H9 (cell line): ENCODE measurements at regions not wholly inside any gene's neighbourhood (a gene's known extent, or its start where the extent isn't known, plus 50 kb on each side); places are given as distances from the start of the nearest gene placed in this dataset.

ENCODE experiments used
- DNase-seq: peaks from one replicate; pipeline ENCODE4 v3.0.0-alpha.2; 2017
- H2AFZ ChIP-seq: one replicate; pipeline ENCODE4 v1.6.1; 2013; ENCODE audit warnings: mild to moderate bottlenecking, low read length, control low read depth, moderate library complexity
- H2AK5ac ChIP-seq: 2 replicates; pipeline ENCODE4 v1.6.1; 2013; ENCODE audit warnings: low read length, control low read depth, mixed read lengths; ENCODE audit not compliant: insufficient read length
- H2BK120ac ChIP-seq: one replicate; pipeline ENCODE4 v1.6.1; 2013; ENCODE audit warnings: low read depth, mild to moderate bottlenecking, low read length, control low read depth, inconsistent platforms; ENCODE audit not compliant: poor library complexity, severe bottlenecking
- H2BK12ac ChIP-seq: 2 replicates; pipeline ENCODE4 v1.6.1; 2013; ENCODE audit warnings: low read length, control low read depth, mixed read lengths, low read depth; ENCODE audit not compliant: insufficient read length
- H2BK15ac ChIP-seq: 2 replicates; pipeline ENCODE4 v1.6.1; 2013; ENCODE audit warnings: low read depth, low read length, control low read depth
- H2BK20ac ChIP-seq: one replicate; pipeline ENCODE4 v1.6.1; 2013; ENCODE audit warnings: low read depth, mild to moderate bottlenecking, low read length, control low read depth, inconsistent platforms; ENCODE audit not compliant: poor library complexity, severe bottlenecking
- H2BK5ac ChIP-seq: 2 replicates; pipeline ENCODE4 v1.6.1; 2013; ENCODE audit warnings: low read length, control low read depth, mixed read lengths; ENCODE audit not compliant: insufficient read length
- H3K14ac ChIP-seq: 2 replicates; pipeline ENCODE4 v1.6.1; 2013; ENCODE audit warnings: low read length, control low read depth; ENCODE audit not compliant: insufficient read depth
- H3K18ac ChIP-seq: 2 replicates; pipeline ENCODE4 v1.6.1; 2013; ENCODE audit warnings: low read depth, mild to moderate bottlenecking, mixed read lengths, low read length, control low read depth; ENCODE audit not compliant: insufficient read length
- H3K23ac ChIP-seq: 2 replicates; pipeline ENCODE4 v1.6.1; 2013; ENCODE audit warnings: low read length, control low read depth, mixed read lengths, low read depth; ENCODE audit not compliant: insufficient read length
- H3K23me2 ChIP-seq: 2 replicates; pipeline ENCODE4 v1.6.1; 2013; ENCODE audit warnings: low read depth, mild to moderate bottlenecking, mixed read lengths, low read length, control low read depth; ENCODE audit not compliant: insufficient read length, poor library complexity, severe bottlenecking
- H3K27ac ChIP-seq: 2 replicates; pipeline ENCODE4 v1.5.1; 2013; ENCODE audit warnings: low read length, control low read depth, mixed read lengths, low read depth; ENCODE audit not compliant: insufficient read length
- H3K27me3 ChIP-seq: 2 replicates; pipeline ENCODE4 v1.6.1; 2013; ENCODE audit warnings: low read length, control low read depth, inconsistent platforms; ENCODE audit not compliant: insufficient read depth
- H3K4ac ChIP-seq: 2 replicates; pipeline ENCODE4 v1.6.1; 2013; ENCODE audit warnings: low read depth, mild to moderate bottlenecking, control low read depth, inconsistent platforms, low read length, moderate library complexity
- H3K4me1 ChIP-seq: 2 replicates; pipeline ENCODE4 v1.6.1; 2013; ENCODE audit warnings: low read length, control low read depth, inconsistent platforms; ENCODE audit not compliant: insufficient read depth
- H3K4me2 ChIP-seq: 2 replicates; pipeline ENCODE4 v1.6.1; 2013; ENCODE audit warnings: low read length, control low read depth, mixed read lengths; ENCODE audit not compliant: insufficient read length, insufficient read depth
- H3K56ac ChIP-seq: 2 replicates; pipeline ENCODE4 v1.6.1; 2013; ENCODE audit warnings: low read depth, mild to moderate bottlenecking, mixed read lengths, low read length, control low read depth; ENCODE audit not compliant: insufficient read length
- H3K79me1 ChIP-seq: 2 replicates; pipeline ENCODE4 v1.6.1; 2013; ENCODE audit warnings: low read depth, mild to moderate bottlenecking, moderate library complexity, low read length, control low read depth, inconsistent platforms; ENCODE audit not compliant: insufficient read depth, poor library complexity, severe bottlenecking
- H3K79me2 ChIP-seq: 2 replicates; pipeline ENCODE4 v1.6.1; 2013; ENCODE audit warnings: low read length, control low read depth, inconsistent platforms; ENCODE audit not compliant: insufficient read depth
- H3K9ac ChIP-seq: 2 replicates; pipeline ENCODE4 v1.6.1; 2013; ENCODE audit warnings: low read length, control low read depth, mixed read lengths; ENCODE audit not compliant: insufficient read length; ENCODE audit errors: extremely low read depth
- H3K9me3 ChIP-seq: one replicate; pipeline ENCODE4 v1.6.1; 2013; ENCODE audit warnings: low read depth, low read length, inconsistent platforms; ENCODE audit not compliant: control insufficient read depth
- H3T11ph ChIP-seq: one replicate; pipeline ENCODE4 v1.6.1; 2013; ENCODE audit warnings: mild to moderate bottlenecking, low read length, control low read depth, inconsistent platforms
- H4K20me1 ChIP-seq: one replicate; pipeline ENCODE4 v1.6.1; 2013; ENCODE audit not compliant: control insufficient read depth, insufficient read length, insufficient read depth
- H4K5ac ChIP-seq: 2 replicates; pipeline ENCODE4 v1.6.1; 2013; ENCODE audit warnings: low read depth, mild to moderate bottlenecking, mixed read lengths, low read length, control low read depth; ENCODE audit not compliant: insufficient read length
- H4K8ac ChIP-seq: replicated peaks from 2 replicates; pipeline ENCODE4 v1.6.1; 2013; ENCODE audit warnings: low read length, control low read depth, mixed read lengths, low read depth; ENCODE audit not compliant: insufficient read length
- H4K91ac ChIP-seq: 2 replicates; pipeline ENCODE4 v1.6.1; 2013; ENCODE audit warnings: low read depth, mild to moderate bottlenecking, moderate library complexity, mixed read lengths, low read length, control low read depth; ENCODE audit not compliant: insufficient read length
- H3K27ac Mint-ChIP-seq, 3 experiments: 2 replicates in 2 of 3; 3 replicates in 1 of 3; pipeline ENCODE4 v1.8.0; 2020 to 2021; ENCODE audit warnings: mixed read lengths in 3 of 3, mild to moderate bottlenecking in 1 of 3, moderate library complexity in 1 of 3
- H3K27me3 Mint-ChIP-seq: 2 replicates; pipeline ENCODE4 v1.8.0; 2021; ENCODE audit warnings: low read depth, mild to moderate bottlenecking, moderate library complexity, mixed read lengths
- H3K36me3 Mint-ChIP-seq, 3 experiments: 2 replicates in 2 of 3; 3 replicates in 1 of 3; pipeline ENCODE4 v1.8.0; 2020 to 2021; ENCODE audit warnings: low read depth in 3 of 3, mixed read lengths in 3 of 3; ENCODE audit not compliant: insufficient read depth in 1 of 3
- H3K4me1 Mint-ChIP-seq, 2 experiments: 2 replicates each; pipeline ENCODE4 v1.8.0; 2020; ENCODE audit warnings: mixed read lengths in 2 of 2
- H3K4me3 Mint-ChIP-seq, 2 experiments: 2 replicates in 1 of 2; 3 replicates in 1 of 2; pipeline ENCODE4 v1.8.0; 2020 to 2021; ENCODE audit warnings: mild to moderate bottlenecking in 2 of 2, mixed read lengths in 2 of 2, moderate library complexity in 1 of 2
- H3K9me3 Mint-ChIP-seq, 2 experiments: 2 replicates in 1 of 2; 3 replicates in 1 of 2; pipeline ENCODE4 v1.8.0; 2020; ENCODE audit warnings: mild to moderate bottlenecking in 2 of 2, mixed read lengths in 2 of 2, moderate library complexity in 1 of 2
- WGBS: extraction: QIAGEN DNeasy Blood & Tissue Kit; methylation state at CpG from one replicate; pipeline ENCODE4 v1.1.7; 2013; ENCODE audit warnings: missing lambda C conversion rate, low lambda C conversion rate, mixed read lengths; ENCODE audit not compliant: insufficient read length; ENCODE audit errors: extremely low coverage; 5-methylcytosine and 5-hydroxymethylcytosine counted together
- TF ChIP-seq, protein P1 (sequence below): fragments of 200-600 bp; sonication (generic); conservative IDR thresholded peaks from 3 replicates; pipeline ENCODE4 v1.8.0; 2021; ENCODE audit warnings: antibody characterized with exemption, mild to moderate bottlenecking

DNA sequence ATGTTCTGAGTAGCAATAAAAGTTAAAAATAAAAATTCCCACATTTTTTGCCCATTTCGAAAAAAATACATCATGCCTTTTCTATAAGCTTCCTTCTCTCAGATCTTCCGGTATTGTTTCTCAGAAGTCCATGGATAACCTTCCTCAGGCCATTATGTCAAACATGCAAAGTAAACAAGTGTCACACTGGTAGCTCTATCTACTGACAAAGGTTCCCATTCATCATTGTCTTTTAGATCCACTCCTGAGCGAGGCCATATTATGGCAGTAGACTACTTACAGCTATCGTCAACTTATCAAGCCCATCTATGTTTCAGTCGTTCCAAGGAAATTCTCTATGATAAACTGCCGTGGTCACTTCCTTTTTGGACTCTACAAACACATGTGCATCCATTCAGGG lies 1068.2 kb downstream of the GLUD2 start:
- DNase-seq = no peak
- Histone ChIP-seq H3K4me1 (no peaks in the 10 kb centered on the region; the same call in 1 of the 2 replicates), H3K79me1 (no peaks in the 10 kb centered on the region), H3K18ac (no peak overlapping the region), H3K14ac (no peak overlapping the region), H3K23me2 (no peaks in the 10 kb centered on the region), H4K8ac (no peak overlapping the region), H3K79me2 (no peaks in the 10 kb centered on the region), H3K9me3 (no peaks in the 10 kb centered on the region), H4K91ac (no peak overlapping the region), H2BK12ac (no peak overlapping the region), H2BK120ac (no peak overlapping the region), H2BK15ac (no peak overlapping the region), H2AK5ac (no peak overlapping the region), H3T11ph (no peak overlapping the region), H3K23ac (no peak overlapping the region), H2AFZ (no peak overlapping the region), H3K27me3 (no peaks in the 10 kb centered on the region), H3K56ac (no peak overlapping the region), H2BK20ac (no peak overlapping the region), H2BK5ac (no peak overlapping the region), H4K5ac (no peak overlapping the region), H3K9ac (no peak overlapping the region), H4K20me1 (no peaks in the 10 kb centered on the region), H3K4ac (no peak overlapping the region), H3K27ac (no peak overlapping the region), H3K4me2 (no peak overlapping the region)
- TF ChIP-seq, protein P1, sequence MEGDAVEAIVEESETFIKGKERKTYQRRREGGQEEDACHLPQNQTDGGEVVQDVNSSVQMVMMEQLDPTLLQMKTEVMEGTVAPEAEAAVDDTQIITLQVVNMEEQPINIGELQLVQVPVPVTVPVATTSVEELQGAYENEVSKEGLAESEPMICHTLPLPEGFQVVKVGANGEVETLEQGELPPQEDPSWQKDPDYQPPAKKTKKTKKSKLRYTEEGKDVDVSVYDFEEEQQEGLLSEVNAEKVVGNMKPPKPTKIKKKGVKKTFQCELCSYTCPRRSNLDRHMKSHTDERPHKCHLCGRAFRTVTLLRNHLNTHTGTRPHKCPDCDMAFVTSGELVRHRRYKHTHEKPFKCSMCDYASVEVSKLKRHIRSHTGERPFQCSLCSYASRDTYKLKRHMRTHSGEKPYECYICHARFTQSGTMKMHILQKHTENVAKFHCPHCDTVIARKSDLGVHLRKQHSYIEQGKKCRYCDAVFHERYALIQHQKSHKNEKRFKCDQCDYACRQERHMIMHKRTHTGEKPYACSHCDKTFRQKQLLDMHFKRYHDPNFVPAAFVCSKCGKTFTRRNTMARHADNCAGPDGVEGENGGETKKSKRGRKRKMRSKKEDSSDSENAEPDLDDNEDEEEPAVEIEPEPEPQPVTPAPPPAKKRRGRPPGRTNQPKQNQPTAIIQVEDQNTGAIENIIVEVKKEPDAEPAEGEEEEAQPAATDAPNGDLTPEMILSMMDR = no peak
- Mint-ChIP-seq H3K36me3 (peaks cover 0 to 21% (median 14%) of the 10 kb centered on the region in 3 experiments; a peak in 5 of 7 replicates), H3K4me3 (no peak overlapping the region), H3K4me1 (peaks cover 27 to 28% of the 10 kb centered on the region in 2 experiments), H3K27ac (no peak overlapping the region), H3K9me3 (peaks cover 7 to 18% of the 10 kb centered on the region in 2 experiments; a peak in 4 of 5 replicates), H3K27me3 (no peaks in the 10 kb centered on the region)
- WGBS = no CpG with 5 or more reads among the region's 6 CpGs
